Gastrocnemius medialis (tissue), 4 donors: ENCODE measurements at regions not wholly inside any gene's neighbourhood (a gene's known extent, or its start where the extent isn't known, plus 50 kb on each side); places are given as distances from the start of the nearest gene placed in this dataset.

Experiments
- ATAC-seq, 2 donors: fragments of 150-250 bp; one replicate each; pipeline ENCODE4 v1.9.1; 2016
- DNase-seq, 2 donors: peaks; one replicate each; pipeline ENCODE4 v3.0.0-alpha.2; 2019
- H3K27ac ChIP-seq, 4 donors: fragments of 200-600 bp; sonication (generic); 1 replicate in 1 of 4; 2 replicates in 3 of 4; pipeline ENCODE4 v1.5.1; 2016 to 2018; ENCODE audit warnings: mild to moderate bottlenecking in 2 of 4, moderate library complexity in 1 of 4
- H3K27me3 ChIP-seq, 3 donors: fragments of 200-600 bp; sonication (generic) in 2 of 3; 1 replicate in 1 of 3; 2 replicates in 2 of 3; pipeline versions ENCODE4 v1.5.1 to v1.6.0; 2016 to 2019; ENCODE audit warnings: mild to moderate bottlenecking in 1 of 3, moderate library complexity in 1 of 3
- H3K36me3 ChIP-seq, 2 donors: fragments of 200-600 bp; sonication (generic) in 1 of 2; one replicate each; pipeline ENCODE4 v1.5.1; 2017 to 2018
- H3K4me1 ChIP-seq, 2 donors: fragments of 200-600 bp; sonication (generic) in 1 of 2; one replicate each; pipeline ENCODE4 v1.5.1; 2016 to 2017; ENCODE audit warnings: mild to moderate bottlenecking in 2 of 2
- H3K4me3 ChIP-seq, 4 donors: fragments of 200-600 bp; sonication (generic) in 3 of 4; 1 replicate in 1 of 4; 2 replicates in 3 of 4; pipeline ENCODE4 v1.5.1; 2016 to 2019; ENCODE audit warnings: mild to moderate bottlenecking in 2 of 4
- H3K9me3 ChIP-seq, 3 donors: fragments of 200-600 bp; sonication (generic) in 2 of 3; 1 replicate in 1 of 3; 2 replicates in 2 of 3; pipeline ENCODE4 v1.5.1; 2016 to 2019
- CTCF ChIP-seq, 5 experiments: fragments of 450-650 bp in 3 of 5; fragments of 200-600 bp in 2 of 5; sonication (generic) in 2 of 5; IDR thresholded peaks in 4 of 5; conservative IDR thresholded peaks in 1 of 5; 1 replicate in 4 of 5; 2 replicates in 1 of 5; pipeline ENCODE4 v1.5.1; 2016 to 2019; ENCODE audit warnings: antibody characterized with exemption in 5 of 5, mild to moderate bottlenecking in 3 of 5, moderate library complexity in 3 of 5
- POLR2A ChIP-seq, 2 donors: fragments of 450-650 bp; IDR thresholded peaks; one replicate each; pipeline ENCODE4 v1.6.1; 2017; ENCODE audit warnings: antibody characterized with exemption in 2 of 2, mild to moderate bottlenecking in 2 of 2, moderate library complexity in 2 of 2
- in situ Hi-C, 4 donors: fragments of 200-750 bp; cut with MboI; loops; one replicate each; pipeline versions ENCODE4 v1.15.0 to v1.8.0; 2017; ENCODE audit warnings: low sequenced_read_pairs in 4 of 4
- intact Hi-C: fragments of 100-400 bp; cut with DNase I; formaldehyde crosslinking; loops from one replicate; pipeline ENCODE4 v1.15.1; 2023; ENCODE audit warnings: low total_unique reads

- Histone ChIP-seq H3K36me3 (no peaks in the 10 kb centered on the region), H3K27ac (no peak overlapping the region), H3K27me3 (no peaks in the 10 kb centered on the region), H3K9me3 (no peaks in the 10 kb centered on the region), H3K4me3 (no peak overlapping the region), H3K4me1 (no peaks in the 10 kb centered on the region)
- no peak for TF ChIP-seq POLR2A (IDR thresholded peaks at IDR 0.05)
- TF ChIP-seq CTCF (IDR thresholded peaks at IDR 0.05 in 4 of 5, conservative IDR thresholded peaks at IDR 0.05 in 1 of 5) = no peak
- no peak for DNase-seq
- in situ Hi-C loops (no loop called here), intact Hi-C loops (no loop called here)
- no peak for ATAC-seq
Measured at GRCh38 chrX:4373791-4374190, 660.3 kb upstream of the PRKX start.

- H3K4me1 ChIP-seq = no peaks in the 10 kb centered on the region
Measured at GRCh38 chrX:4358577-4358976, 645.1 kb upstream of the PRKX start.

GRCh38 chrX:4322916-4323315 is 609.5 kb upstream of the PRKX start:
- in situ Hi-C loops = no loop called here
- no peaks in the 10 kb centered on the region for H3K27me3 ChIP-seq
- no peak overlapping the region for H3K4me3 ChIP-seq
- H3K9me3 ChIP-seq = no peaks in the 10 kb centered on the region
- H3K4me1 ChIP-seq = no peaks in the 10 kb centered on the region
- TF ChIP-seq POLR2A (IDR thresholded peaks at IDR 0.05) = no peak
- no peak for TF ChIP-seq CTCF (IDR thresholded peaks at IDR 0.05 in 4 of 5, conservative IDR thresholded peaks at IDR 0.05 in 1 of 5)
- H3K36me3 ChIP-seq = no peaks in the 10 kb centered on the region
- DNase-seq (no peak), ATAC-seq (no peak)
- intact Hi-C loops = no loop called here
- H3K27ac ChIP-seq = no peak overlapping the region

More at GRCh38 chrX:4358577-4358976, 645.1 kb upstream of the PRKX start:
- intact Hi-C loops (no loop called here), in situ Hi-C loops (no loop called here)
- ATAC-seq (no peak), DNase-seq (no peak)
- Histone ChIP-seq H3K36me3 (no peaks in the 10 kb centered on the region), H3K4me3 (no peak overlapping the region), H3K27me3 (no peaks in the 10 kb centered on the region), H3K27ac (no peak overlapping the region), H3K9me3 (no peaks in the 10 kb centered on the region)
- TF ChIP-seq CTCF (IDR thresholded peaks at IDR 0.05 in 4 of 5, conservative IDR thresholded peaks at IDR 0.05 in 1 of 5) (no peak), POLR2A (IDR thresholded peaks at IDR 0.05) (no peak)

GRCh38 chrX:4320436-4320947 is 607.0 kb upstream of the PRKX start:
- no peak for DNase-seq
- H3K9me3 ChIP-seq = no peaks in the 10 kb centered on the region
- intact Hi-C loops (no loop called here), in situ Hi-C loops (no loop called here)
- H3K27me3 ChIP-seq = no peaks in the 10 kb centered on the region
- no peak for ATAC-seq
- H3K36me3 ChIP-seq = no peaks in the 10 kb centered on the region
- no peak overlapping the region for H3K27ac ChIP-seq
- H3K4me1 ChIP-seq = no peaks in the 10 kb centered on the region
- H3K4me3 ChIP-seq = no peak overlapping the region
- TF ChIP-seq CTCF (IDR thresholded peaks at IDR 0.05 in 4 of 5, conservative IDR thresholded peaks at IDR 0.05 in 1 of 5) = no peak
- no peak for TF ChIP-seq POLR2A (IDR thresholded peaks at IDR 0.05)

GRCh38 chrX:4315891-4316290 is 602.4 kb upstream of the PRKX start:
- Histone ChIP-seq H3K27me3 (no peaks in the 10 kb centered on the region), H3K36me3 (no peaks in the 10 kb centered on the region), H3K9me3 (no peaks in the 10 kb centered on the region), H3K27ac (no peak overlapping the region), H3K4me3 (no peak overlapping the region), H3K4me1 (no peaks in the 10 kb centered on the region)
- intact Hi-C loops (no loop called here), in situ Hi-C loops (no loop called here)
- no peak for DNase-seq
- TF ChIP-seq POLR2A (IDR thresholded peaks at IDR 0.05) = no peak
- no peak for TF ChIP-seq CTCF (IDR thresholded peaks at IDR 0.05 in 4 of 5, conservative IDR thresholded peaks at IDR 0.05 in 1 of 5)
- no peak for ATAC-seq
